ENCODE measurements at regions not wholly inside any gene's neighbourhood (a gene's known extent, or its start where the extent isn't known, plus 50 kb on each side); places are given as distances from the start of the nearest gene placed in this dataset.

DNA sequence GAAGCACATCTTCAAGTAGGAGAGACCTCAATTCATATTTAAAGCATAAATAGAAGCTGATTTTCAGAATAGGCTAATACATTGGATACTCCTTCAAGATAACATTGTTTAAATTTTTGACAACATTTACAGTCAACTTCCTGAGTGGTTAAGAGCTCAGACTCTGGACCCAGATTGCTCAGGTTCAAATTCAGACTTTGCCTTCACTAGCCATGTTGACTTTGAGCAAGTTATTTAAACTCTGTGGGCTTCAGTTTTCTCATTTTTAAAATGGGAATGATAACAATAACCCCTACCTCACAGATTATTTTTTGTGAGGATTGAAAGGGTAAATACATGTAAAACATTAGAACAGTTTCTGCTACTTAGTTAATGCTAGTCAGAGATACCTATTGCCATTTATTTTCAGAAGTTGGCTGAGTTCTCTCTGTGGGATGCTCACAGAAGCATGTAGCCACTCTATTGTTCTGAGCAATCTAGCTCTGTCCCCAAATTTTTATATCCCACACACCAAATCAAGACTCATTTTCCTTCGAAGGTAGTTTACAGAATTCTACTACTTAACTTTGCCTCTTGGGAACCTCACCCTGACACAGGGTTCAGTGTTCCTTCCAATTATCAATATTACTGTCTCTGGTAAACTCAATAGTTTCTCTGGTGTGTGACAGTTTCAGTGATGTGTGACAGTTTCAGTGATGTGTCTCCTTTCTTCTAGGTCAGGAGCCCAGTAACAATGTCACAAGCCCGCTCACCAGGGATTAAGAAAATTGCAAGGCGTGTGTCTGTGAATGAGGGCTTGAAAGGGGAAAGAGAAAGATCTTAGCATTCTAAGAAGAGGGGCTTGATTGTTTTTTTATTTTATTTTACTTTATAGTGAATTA is 79.4 kb upstream of the OSTN start:
- TF ChIP-seq, protein P1, sequence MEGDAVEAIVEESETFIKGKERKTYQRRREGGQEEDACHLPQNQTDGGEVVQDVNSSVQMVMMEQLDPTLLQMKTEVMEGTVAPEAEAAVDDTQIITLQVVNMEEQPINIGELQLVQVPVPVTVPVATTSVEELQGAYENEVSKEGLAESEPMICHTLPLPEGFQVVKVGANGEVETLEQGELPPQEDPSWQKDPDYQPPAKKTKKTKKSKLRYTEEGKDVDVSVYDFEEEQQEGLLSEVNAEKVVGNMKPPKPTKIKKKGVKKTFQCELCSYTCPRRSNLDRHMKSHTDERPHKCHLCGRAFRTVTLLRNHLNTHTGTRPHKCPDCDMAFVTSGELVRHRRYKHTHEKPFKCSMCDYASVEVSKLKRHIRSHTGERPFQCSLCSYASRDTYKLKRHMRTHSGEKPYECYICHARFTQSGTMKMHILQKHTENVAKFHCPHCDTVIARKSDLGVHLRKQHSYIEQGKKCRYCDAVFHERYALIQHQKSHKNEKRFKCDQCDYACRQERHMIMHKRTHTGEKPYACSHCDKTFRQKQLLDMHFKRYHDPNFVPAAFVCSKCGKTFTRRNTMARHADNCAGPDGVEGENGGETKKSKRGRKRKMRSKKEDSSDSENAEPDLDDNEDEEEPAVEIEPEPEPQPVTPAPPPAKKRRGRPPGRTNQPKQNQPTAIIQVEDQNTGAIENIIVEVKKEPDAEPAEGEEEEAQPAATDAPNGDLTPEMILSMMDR (IDR thresholded peaks at IDR 0.05; ENCODE audit: insufficient read depth, low read length): no peak
- DNase-seq (ENCODE audit: low read depth): no peak
- H3K4me3 ChIP-seq (ENCODE audit: low read depth, low read length): no peak overlapping the region

DNA sequence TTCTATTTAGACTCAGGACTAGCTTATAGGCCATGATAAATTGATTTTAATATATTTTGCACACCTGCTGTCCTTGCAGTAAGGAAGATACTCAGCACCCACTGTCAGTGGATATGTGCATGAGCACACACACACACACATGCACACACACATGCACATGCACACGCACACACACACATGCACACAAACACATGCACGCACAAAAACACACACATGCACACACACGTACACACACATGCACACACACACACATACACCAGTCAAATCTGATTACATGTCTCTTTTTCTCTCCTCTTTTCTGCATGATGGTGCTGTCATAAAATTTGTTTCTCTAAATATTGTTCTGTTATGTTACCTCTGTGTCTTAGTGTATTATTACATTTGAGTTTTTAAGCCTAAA is 87.3 kb upstream of the OSTN start:
- H3K4me3 ChIP-seq (ENCODE audit: low read depth, low read length): no peak overlapping the region
- DNase-seq (ENCODE audit: low read depth): no peak
- TF ChIP-seq, protein P1 (IDR thresholded peaks at IDR 0.05; ENCODE audit: insufficient read depth, low read length): no peak

DNA sequence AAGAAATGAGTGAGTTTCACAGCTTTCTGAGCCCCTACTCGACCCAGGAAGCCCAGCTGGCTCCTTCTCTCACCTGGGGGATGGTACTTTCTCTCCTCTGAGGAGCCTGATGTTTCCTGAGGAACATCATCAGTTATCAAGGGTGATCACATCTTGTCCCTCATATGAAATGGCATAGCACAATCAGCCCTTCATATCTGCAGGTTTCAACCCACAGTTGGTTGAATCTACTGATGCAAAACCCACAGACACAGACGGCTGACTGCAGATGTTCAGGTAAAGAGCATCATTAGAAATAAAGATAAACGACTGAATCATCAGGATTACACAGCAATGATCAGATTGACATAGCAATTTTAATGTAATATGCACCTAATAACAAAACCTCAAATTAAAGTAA is 93.6 kb upstream of the OSTN start:
- H3K4me3 ChIP-seq (ENCODE audit: low read depth, low read length): no peak overlapping the region
- no peak for DNase-seq (ENCODE audit: low read depth)
- TF ChIP-seq, protein P1 (IDR thresholded peaks at IDR 0.05; ENCODE audit: insufficient read depth, low read length): no peak

DNA sequence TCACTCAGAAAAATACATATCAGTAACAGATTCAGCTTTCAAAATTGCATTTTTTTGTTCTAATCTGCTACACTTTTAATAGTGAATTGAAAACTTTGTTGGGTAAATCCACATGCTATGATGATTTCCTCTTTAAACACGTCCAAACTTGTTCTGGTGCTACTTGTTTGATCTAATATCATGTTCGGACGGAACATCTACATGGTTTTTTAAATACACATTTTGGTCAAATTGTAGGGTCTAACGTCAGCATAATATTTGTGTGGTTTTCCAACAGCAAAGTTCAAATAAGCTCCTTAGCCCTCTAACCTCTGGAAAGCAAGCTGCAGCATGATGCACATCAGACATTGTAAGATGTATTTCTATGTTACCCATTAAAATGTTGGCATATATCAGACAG is 98.5 kb upstream of the OSTN start:
- H3K4me3 ChIP-seq (ENCODE audit: low read depth, low read length): no peak overlapping the region
- TF ChIP-seq, protein P1 (IDR thresholded peaks at IDR 0.05; ENCODE audit: insufficient read depth, low read length): no peak
- no peak for DNase-seq (ENCODE audit: low read depth)

DNA sequence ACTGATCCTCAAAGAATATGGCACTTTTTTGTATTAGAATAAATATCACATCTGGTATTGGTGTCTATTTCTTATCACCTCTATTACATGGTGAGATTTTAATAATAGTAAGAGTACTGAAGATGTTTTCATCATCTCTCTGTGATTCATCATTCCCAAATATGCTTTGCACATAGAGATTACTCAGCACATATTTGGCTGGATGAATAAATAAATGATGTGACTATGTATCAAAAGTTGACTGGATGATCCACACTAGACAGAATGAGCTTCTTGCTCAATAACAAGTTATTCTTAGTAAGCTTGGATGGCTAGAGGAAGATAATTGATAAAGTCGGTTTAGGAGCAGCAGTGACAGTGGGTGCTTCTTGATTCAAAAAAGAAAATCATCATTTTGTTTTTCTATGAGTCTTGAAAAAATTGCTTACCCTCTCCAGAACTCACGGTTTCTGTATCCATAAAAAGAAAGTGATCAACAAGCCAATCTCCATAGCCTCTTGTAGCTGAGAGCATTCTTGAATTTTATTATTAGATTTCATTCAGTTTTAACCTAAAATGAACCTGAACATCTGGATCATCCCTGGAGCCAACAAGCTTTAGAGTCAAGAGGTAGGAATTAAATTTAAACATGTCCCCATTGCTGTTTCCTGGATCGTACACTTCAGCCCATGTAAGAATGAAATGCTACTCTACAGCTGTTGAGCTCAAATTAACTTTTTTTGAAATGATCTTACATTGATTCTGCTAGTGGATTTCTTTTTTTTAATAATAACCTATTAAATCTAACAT is 104.8 kb upstream of the OSTN start:
- DNase-seq (ENCODE audit: low read depth): peak; percentile 83
- TF ChIP-seq, protein P1 (IDR thresholded peaks at IDR 0.05; ENCODE audit: insufficient read depth, low read length): no peak
- no peak overlapping the region for H3K4me3 ChIP-seq (ENCODE audit: low read depth, low read length)

DNA sequence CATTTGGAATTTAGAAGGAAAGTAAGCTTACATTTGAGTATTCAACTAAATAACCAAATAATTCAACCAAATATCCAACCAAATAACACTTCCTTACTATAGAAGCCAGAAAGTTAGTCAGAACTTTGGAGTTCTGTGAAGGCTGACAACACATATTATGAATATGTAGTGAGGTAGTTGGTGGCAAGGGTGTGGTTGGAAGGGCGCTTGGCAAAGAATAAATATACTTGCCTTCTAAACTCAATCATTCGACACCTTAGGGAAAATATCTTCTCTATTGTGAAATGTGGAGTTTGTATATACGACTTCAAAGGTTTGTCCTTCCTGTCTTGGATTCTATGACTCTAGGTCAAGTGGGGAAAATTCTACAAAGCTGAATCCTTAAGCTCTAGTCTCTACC is 111.7 kb upstream of the OSTN start:
- peak; percentile 25 for DNase-seq (ENCODE audit: low read depth)
- H3K4me3 ChIP-seq (ENCODE audit: low read depth, low read length): no peak overlapping the region
- TF ChIP-seq, protein P1 (IDR thresholded peaks at IDR 0.05; ENCODE audit: insufficient read depth, low read length): no peak
